PC-9 (cell line): ENCODE measurements at regions not wholly inside any gene's neighbourhood (a gene's known extent, or its start where the extent isn't known, plus 50 kb on each side); places are given as distances from the start of the nearest gene placed in this dataset.

Source experiments
- BruUV-seq: library from RNA; stranded (reverse); fragments of 400-500 nt; replicated peaks from 2 replicates; lab custom pipeline; 2021; lab: Mats Ljungman, UMichigan
- CTCF ChIA-PET: fragments of 300-600 bp; sonication (Branson Sonifier 250); formaldehyde crosslinking; loops from one replicate; lab custom pipeline; 2022; ENCODE audit warnings: antibody characterized with exemption; lab: Charles Lee
- POLR2A ChIA-PET: fragments of 300-600 bp; sonication (Branson Sonifier 250); formaldehyde crosslinking; loops from one replicate; lab custom pipeline; 2022; ENCODE audit warnings: antibody characterized with exemption; ENCODE audit not compliant: unreplicated experiment; lab: Charles Lee
- DNase-seq, 2 experiments: peaks; one replicate each; pipeline versions ENCODE4 v3.0.0 to v3.0.0-alpha.2; 2015 to 2022; ENCODE audit warnings: mixed read lengths in 1 of 2
- H2AFZ ChIP-seq: fragments of 200-600 bp; sonication (generic); 2 replicates; pipeline ENCODE4 v1.8.1; 2017; ENCODE audit warnings: antibody characterized with exemption
- H3F3A ChIP-seq: fragments of 200-600 bp; sonication (generic); 2 replicates; pipeline ENCODE4 v1.8.1; 2017; ENCODE audit warnings: antibody characterized with exemption, mild to moderate bottlenecking, low read depth; ENCODE audit not compliant: insufficient read depth
- H3K27ac ChIP-seq: fragments of 200-600 bp; sonication (generic); 2 replicates; pipeline ENCODE4 v1.6.1; 2016; ENCODE audit warnings: mixed run types
- H3K27me3 ChIP-seq: fragments of 200-600 bp; sonication (generic); 2 replicates; pipeline ENCODE4 v1.6.1; 2016; ENCODE audit warnings: low read depth, mixed run types; ENCODE audit not compliant: insufficient read depth
- H3K36me3 ChIP-seq: fragments of 200-600 bp; sonication (generic); 2 replicates; pipeline ENCODE4 v1.6.1; 2016; ENCODE audit warnings: low read depth, mixed run types
- H3K4me1 ChIP-seq: fragments of 200-600 bp; sonication (generic); replicated peaks from 2 replicates; pipeline ENCODE4 v1.6.1; 2016; ENCODE audit warnings: mixed run types; ENCODE audit not compliant: insufficient read depth
- H3K4me2 ChIP-seq: fragments of 200-600 bp; sonication (generic); 2 replicates; pipeline ENCODE4 v1.6.1; 2017; ENCODE audit warnings: mixed run types
- H3K4me3 ChIP-seq: fragments of 200-600 bp; sonication (generic); 2 replicates; pipeline ENCODE4 v1.6.1; 2016; ENCODE audit warnings: mixed run types
- H3K79me2 ChIP-seq: fragments of 200-600 bp; sonication (generic); 2 replicates; pipeline ENCODE4 v1.6.1; 2017; ENCODE audit warnings: low read depth, mixed run types
- H3K9me2 ChIP-seq: fragments of 200-600 bp; sonication (generic); 2 replicates; pipeline ENCODE4 v1.8.1; 2017; ENCODE audit warnings: mild to moderate bottlenecking; ENCODE audit not compliant: insufficient read depth
- H3K9me3 ChIP-seq: fragments of 200-600 bp; sonication (generic); 2 replicates; pipeline ENCODE4 v1.8.1; 2016; ENCODE audit warnings: low read depth; ENCODE audit not compliant: insufficient read depth
- H4K20me1 ChIP-seq: fragments of 200-600 bp; sonication (generic); 2 replicates; pipeline ENCODE4 v1.8.1; 2017; ENCODE audit not compliant: insufficient read depth
- CTCF ChIP-seq: fragments of 200-600 bp; sonication (generic); conservative IDR thresholded peaks from 2 replicates; pipeline ENCODE4 v1.6.1; 2017; ENCODE audit warnings: mixed run types, antibody characterized with exemption, mild to moderate bottlenecking, moderate library complexity
- EZH2 ChIP-seq: fragments of 200-600 bp; sonication (generic); IDR thresholded peaks from 2 replicates; pipeline ENCODE4 v1.8.0; 2017; ENCODE audit warnings: antibody characterized with exemption, low read depth
- intact Hi-C: fragments of 100-400 bp; cut with micrococcal nuclease; formaldehyde crosslinking; loops from one replicate; pipeline ENCODE4 v1.10.0; 2022; ENCODE audit not compliant: unreplicated experiment

- BruUV-seq, result no TSS peak
- H3K79me2 ChIP-seq, result no peaks in the 10 kb centered on the region
- no peak for DNase-seq
These were observed 372.7 kb upstream of the PSMD7 start for GRCh38 chr16:73923951-73924350.

DNA sequence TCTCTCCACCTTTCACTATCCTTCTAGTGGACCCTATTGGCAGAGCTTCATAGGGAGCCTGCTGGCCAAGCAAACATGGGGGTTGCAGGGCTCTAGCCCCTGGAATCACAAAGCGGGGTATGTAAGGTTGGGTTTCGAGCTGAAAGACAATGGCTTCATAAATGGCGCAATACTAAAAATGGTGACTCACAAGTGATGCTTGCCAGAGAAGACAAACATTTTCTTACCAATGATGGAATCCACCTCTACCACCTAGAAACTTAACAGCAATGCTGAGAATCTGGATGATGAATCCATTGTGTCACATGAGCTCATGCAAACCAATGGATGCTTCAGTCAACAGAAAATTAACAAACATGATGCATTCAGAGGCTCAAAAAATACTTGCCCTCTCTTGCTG is 375.3 kb upstream of the PSMD7 start:
- H3K27ac ChIP-seq, result no peak overlapping the region
- POLR2A ChIA-PET, result no interaction called here
- CTCF ChIA-PET, result no interaction called here
- no peak overlapping the region for H3K4me3 ChIP-seq
- no peaks in the 10 kb centered on the region for H4K20me1 ChIP-seq
- no peak overlapping the region for H3K4me2 ChIP-seq
- no peak for DNase-seq
- TF ChIP-seq EZH2 (no peak), CTCF (no peak)
- H3K4me1 ChIP-seq, result no peaks in the 10 kb centered on the region
- H3K79me2 ChIP-seq, result no peaks in the 10 kb centered on the region
- H3K36me3 ChIP-seq, result no peaks in the 10 kb centered on the region
- intact Hi-C loops, result no loop called here
- H3K9me2 ChIP-seq, result no peaks in the 10 kb centered on the region
- no peak overlapping the region for H2AFZ ChIP-seq
- no peaks in the 10 kb centered on the region for H3F3A ChIP-seq
- H3K9me3 ChIP-seq, result no peaks in the 10 kb centered on the region; the same call in 1 of the 2 replicates
- peaks cover 14% of the 10 kb centered on the region; the same call in 1 of the 2 replicates for H3K27me3 ChIP-seq
- no TSS peak for BruUV-seq

More at GRCh38 chr16:73923951-73924350, 372.7 kb upstream of the PSMD7 start:
- Histone ChIP-seq H4K20me1 (no peaks in the 10 kb centered on the region), H3K4me1 (no peaks in the 10 kb centered on the region), H3K9me2 (no peaks in the 10 kb centered on the region), H3K36me3 (no peaks in the 10 kb centered on the region), H3K4me3 (no peak overlapping the region), H2AFZ (no peak overlapping the region), H3K9me3 (no peaks in the 10 kb centered on the region; the same call in 1 of the 2 replicates), H3K27ac (no peak overlapping the region), H3K4me2 (no peak overlapping the region), H3K27me3 (peaks cover 10% of the 10 kb centered on the region; the same call in 1 of the 2 replicates), H3F3A (no peaks in the 10 kb centered on the region)
- TF ChIP-seq EZH2, result no peak
- TF ChIP-seq CTCF, result no peak
- intact Hi-C loops, result no loop called here
- ChIA-PET POLR2A (no interaction called here), CTCF (no interaction called here)

GRCh38 chr16:73916829-73917594 is 379.6 kb upstream of the PSMD7 start:
- H3K27me3 ChIP-seq, result peaks cover 51% of the 10 kb centered on the region
- H3K27ac ChIP-seq, result no peak overlapping the region
- ChIA-PET CTCF (interaction anchor here (0.6 kb wide), 1 partner anchor 1551 kb away, joined by 8 read pairs; no protein-coding TSS in a partner anchor), POLR2A (no interaction called here)
- no peaks in the 10 kb centered on the region for H3K9me2 ChIP-seq
- H2AFZ ChIP-seq, result no peak overlapping the region
- H3F3A ChIP-seq, result no peaks in the 10 kb centered on the region
- no peak overlapping the region for H3K4me2 ChIP-seq
- intact Hi-C loops, result no loop called here
- H3K4me1 ChIP-seq, result no peaks in the 10 kb centered on the region
- no peak overlapping the region for H3K4me3 ChIP-seq
- H4K20me1 ChIP-seq, result no peaks in the 10 kb centered on the region
- BruUV-seq, result no TSS peak
- TF ChIP-seq CTCF (no peak), EZH2 (no peak)
- H3K36me3 ChIP-seq, result no peaks in the 10 kb centered on the region
- H3K79me2 ChIP-seq, result no peaks in the 10 kb centered on the region
- DNase-seq, result no peak
- no peaks in the 10 kb centered on the region; the same call in 1 of the 2 replicates for H3K9me3 ChIP-seq
